RWPE2 (cell line): ENCODE measurements at regions not wholly inside any gene's neighbourhood (a gene's known extent, or its start where the extent isn't known, plus 50 kb on each side); places are given as distances from the start of the nearest gene placed in this dataset.

Source experiments
- ATAC-seq: fragments of 200-7000 bp; cut with Tn5 transposase; 3 replicates; pipeline ENCODE4 v1.9.1; 2021; ENCODE audit warnings: low read depth
- DNase-seq: peaks from one replicate; pipeline ENCODE4 v3.0.0-alpha.2; 2020; ENCODE audit warnings: low spot score
- H3K27ac ChIP-seq: fragments of 450-650 bp; 2 replicates; pipeline ENCODE4 v1.5.1; 2017; ENCODE audit warnings: mild to moderate bottlenecking; ENCODE audit not compliant: poor library complexity, severe bottlenecking
- H3K27me3 ChIP-seq: fragments of 250-450 bp; sonication (Bioruptor Pico); 2 replicates; pipeline ENCODE4 v1.5.1; 2021; ENCODE audit warnings: mild to moderate bottlenecking, moderate library complexity; ENCODE audit not compliant: insufficient read depth, poor library complexity, severe bottlenecking
- H3K36me3 ChIP-seq: fragments of 250-450 bp; sonication (Bioruptor Pico); 2 replicates; pipeline ENCODE4 v1.5.1; 2020; ENCODE audit warnings: low read depth, mild to moderate bottlenecking, moderate library complexity
- H3K4me1 ChIP-seq: fragments of 250-450 bp; sonication (Bioruptor Pico); 2 replicates; pipeline ENCODE4 v1.5.1; 2021; ENCODE audit warnings: mild to moderate bottlenecking, moderate library complexity; ENCODE audit not compliant: insufficient read depth, poor library complexity, severe bottlenecking
- H3K4me3 ChIP-seq: fragments of 250-450 bp; sonication (Bioruptor Pico); 2 replicates; pipeline ENCODE4 v1.5.1; 2021; ENCODE audit warnings: mild to moderate bottlenecking, moderate library complexity; ENCODE audit not compliant: severe bottlenecking
- H3K9me3 ChIP-seq: fragments of 250-450 bp; sonication (Bioruptor Pico); 2 replicates; pipeline ENCODE4 v1.5.1; 2021; ENCODE audit warnings: mild to moderate bottlenecking, moderate library complexity; ENCODE audit not compliant: severe bottlenecking
- CTCF ChIP-seq: fragments of 450-650 bp; IDR thresholded peaks from one replicate; pipeline ENCODE4 v1.5.1; 2017; ENCODE audit warnings: mild to moderate bottlenecking, moderate library complexity; ENCODE audit not compliant: poor library complexity, severe bottlenecking

- Histone ChIP-seq H3K36me3 (no peaks in the 10 kb centered on the region), H3K4me1 (no peaks in the 10 kb centered on the region), H3K27me3 (peaks cover 14% of the 10 kb centered on the region), H3K27ac (no peak overlapping the region), H3K4me3 (no peak overlapping the region), H3K9me3 (no peaks in the 10 kb centered on the region)
- no peak for TF ChIP-seq CTCF
- ATAC-seq (no peak), DNase-seq (no peak)
These were observed 418.3 kb downstream of the MATN1 start for GRCh38 chr1:30305061-30305460.

- no peak for TF ChIP-seq CTCF
These were observed 419.3 kb downstream of the MATN1 start for GRCh38 chr1:30304080-30304479.

GRCh38 chr1:30303387-30303786 lies 420.0 kb downstream of the MATN1 start:
- peaks cover 9% of the 10 kb centered on the region for H3K27me3 ChIP-seq

More at GRCh38 chr1:30304080-30304479, 419.3 kb downstream of the MATN1 start:
- H3K9me3 ChIP-seq = no peaks in the 10 kb centered on the region
- no peak for DNase-seq
- no peaks in the 10 kb centered on the region for H3K36me3 ChIP-seq
- H3K4me1 ChIP-seq = no peaks in the 10 kb centered on the region
- peaks cover 14% of the 10 kb centered on the region for H3K27me3 ChIP-seq
- H3K27ac ChIP-seq = no peak overlapping the region
- ATAC-seq = no peak
- no peak overlapping the region for H3K4me3 ChIP-seq

GRCh38 chr1:30302858-30303257 lies 420.5 kb downstream of the MATN1 start:
- H3K27ac ChIP-seq = no peak overlapping the region
- no peaks in the 10 kb centered on the region for H3K36me3 ChIP-seq
- no peaks in the 10 kb centered on the region for H3K9me3 ChIP-seq
- ATAC-seq (no peak), DNase-seq (no peak)
- H3K4me3 ChIP-seq = no peak overlapping the region
- H3K4me1 ChIP-seq = no peaks in the 10 kb centered on the region
- TF ChIP-seq CTCF = no peak
- H3K27me3 ChIP-seq = peaks cover 8% of the 10 kb centered on the region

More at GRCh38 chr1:30303387-30303786, 420.0 kb downstream of the MATN1 start:
- DNase-seq (no peak), ATAC-seq (no peak)
- no peak overlapping the region for H3K4me3 ChIP-seq
- no peaks in the 10 kb centered on the region for H3K9me3 ChIP-seq
- TF ChIP-seq CTCF = no peak
- H3K36me3 ChIP-seq = no peaks in the 10 kb centered on the region
- no peaks in the 10 kb centered on the region for H3K4me1 ChIP-seq
- no peak overlapping the region for H3K27ac ChIP-seq

GRCh38 chr1:30300669-30301068 lies 422.7 kb downstream of the MATN1 start:
- Histone ChIP-seq H3K4me3 (no peak overlapping the region), H3K27ac (no peak overlapping the region), H3K36me3 (no peaks in the 10 kb centered on the region), H3K4me1 (no peaks in the 10 kb centered on the region), H3K9me3 (no peaks in the 10 kb centered on the region), H3K27me3 (no peaks in the 10 kb centered on the region)
- no peak for DNase-seq
- no peak for TF ChIP-seq CTCF
- ATAC-seq = no peak
